ENCODE measurements at regions not wholly inside any gene's neighbourhood (a gene's known extent, or its start where the extent isn't known, plus 50 kb on each side); places are given as distances from the start of the nearest gene placed in this dataset.

DNA sequence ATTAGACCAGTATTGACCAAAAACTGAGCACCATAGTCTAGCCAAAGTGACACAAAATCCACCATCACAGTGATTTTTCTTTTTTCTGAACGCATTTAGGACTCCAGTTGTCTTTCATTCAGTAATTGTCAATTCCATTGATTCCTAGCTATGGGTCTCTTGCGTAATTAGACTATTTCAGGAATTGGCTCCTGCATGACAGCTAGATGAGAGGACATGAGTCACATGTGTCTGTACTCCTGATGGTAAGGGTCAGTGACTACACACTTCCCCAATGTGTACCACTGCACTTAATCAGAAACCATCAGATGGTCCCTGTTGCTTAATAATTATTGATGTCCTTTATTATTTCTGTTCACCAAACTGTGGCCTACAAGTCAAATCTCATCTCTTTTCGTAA, 469.5 kb downstream of the POM121L12 start (continued):
- no peak for TF ChIP-seq ZNF785 (tag by site-specific recombination; IDR thresholded peaks at IDR 0.05)
- TF ChIP-seq ZNF184 (tag by site-specific recombination; IDR thresholded peaks at IDR 0.05) = no peak
- no peak for TF ChIP-seq ZNF155 (tag by site-specific recombination; IDR thresholded peaks at IDR 0.05)
- TF ChIP-seq GLIS1 (tag by site-specific recombination; IDR thresholded peaks at IDR 0.05) = no peak
- TF ChIP-seq ZNF398 (tag by site-specific recombination; IDR thresholded peaks at IDR 0.05) = no peak

- Histone ChIP-seq H3K36me3 (ENCODE audit: control insufficient read depth in 2 of 2, insufficient read depth in 1 of 2, low read length in 2 of 2) (no peaks in the 10 kb centered on the region), H3K9me3 (ENCODE audit: control insufficient read depth, insufficient read depth, low read depth, low read length) (no peaks in the 10 kb centered on the region), H3K4me1 (ENCODE audit: control insufficient read depth, insufficient read depth, low read length) (no peaks in the 10 kb centered on the region), H3K27ac (ENCODE audit: extremely low read depth, low read depth, low read length) (no peak overlapping the region), H3K4me3 (ENCODE audit: low read depth, low read length) (no peak overlapping the region)
- TF ChIP-seq ZNF549 (tag by site-specific recombination; IDR thresholded peaks at IDR 0.05) (no peak), YY2 (tag by site-specific recombination; IDR thresholded peaks at IDR 0.05) (no peak), REST (tag by site-specific recombination; IDR thresholded peaks at IDR 0.05) (no peak), ZNF510 (tag by site-specific recombination; IDR thresholded peaks at IDR 0.05; ENCODE audit: insufficient replicate concordance) (no peak), ZNF37A (tag by site-specific recombination; IDR thresholded peaks at IDR 0.05) (no peak), ZNF239 (tag by site-specific recombination; IDR thresholded peaks at IDR 0.05) (no peak), ZNF398 (tag by site-specific recombination; IDR thresholded peaks at IDR 0.05) (no peak), ZXDB (tag by site-specific recombination; IDR thresholded peaks at IDR 0.05) (no peak), ZNF133 (tag by site-specific recombination; IDR thresholded peaks at IDR 0.05) (no peak), TSHZ1 (tag by site-specific recombination; IDR thresholded peaks at IDR 0.05; ENCODE audit: borderline replicate concordance) (no peak), ZNF350 (tag by site-specific recombination; IDR thresholded peaks at IDR 0.05) (no peak), OVOL3 (tag by site-specific recombination; IDR thresholded peaks at IDR 0.05) (no peak), ZNF777 (tag by site-specific recombination; IDR thresholded peaks at IDR 0.05; ENCODE audit: borderline replicate concordance) (no peak), BCL11A (tag by site-specific recombination; IDR thresholded peaks at IDR 0.05; ENCODE audit: low read depth) (no peak), RBAK (tag by site-specific recombination; IDR thresholded peaks at IDR 0.05) (no peak), ZNF341 (tag by site-specific recombination; IDR thresholded peaks at IDR 0.05; ENCODE audit: low read depth) (no peak), ZNF404 (tag by site-specific recombination; IDR thresholded peaks at IDR 0.05) (no peak), ZNF707 (tag by site-specific recombination; IDR thresholded peaks at IDR 0.05) (no peak), GLI4 (tag by site-specific recombination; IDR thresholded peaks at IDR 0.05) (no peak)
- TF ChIP-seq, protein P1, sequence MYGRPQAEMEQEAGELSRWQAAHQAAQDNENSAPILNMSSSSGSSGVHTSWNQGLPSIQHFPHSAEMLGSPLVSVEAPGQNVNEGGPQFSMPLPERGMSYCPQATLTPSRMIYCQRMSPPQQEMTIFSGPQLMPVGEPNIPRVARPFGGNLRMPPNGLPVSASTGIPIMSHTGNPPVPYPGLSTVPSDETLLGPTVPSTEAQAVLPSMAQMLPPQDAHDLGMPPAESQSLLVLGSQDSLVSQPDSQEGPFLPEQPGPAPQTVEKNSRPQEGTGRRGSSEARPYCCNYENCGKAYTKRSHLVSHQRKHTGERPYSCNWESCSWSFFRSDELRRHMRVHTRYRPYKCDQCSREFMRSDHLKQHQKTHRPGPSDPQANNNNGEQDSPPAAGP (tag by site-specific recombination; IDR thresholded peaks at IDR 0.05) = no peak
- POLR2A ChIA-PET = no interaction called here
- CTCF ChIA-PET = no interaction called here
These were observed 482.9 kb downstream of the POM121L12 start for GRCh38 chr7:53518319-53518718.
